ENCODE measurements at regions not wholly inside any gene's neighbourhood (a gene's known extent, or its start where the extent isn't known, plus 50 kb on each side); places are given as distances from the start of the nearest gene placed in this dataset.

DNA sequence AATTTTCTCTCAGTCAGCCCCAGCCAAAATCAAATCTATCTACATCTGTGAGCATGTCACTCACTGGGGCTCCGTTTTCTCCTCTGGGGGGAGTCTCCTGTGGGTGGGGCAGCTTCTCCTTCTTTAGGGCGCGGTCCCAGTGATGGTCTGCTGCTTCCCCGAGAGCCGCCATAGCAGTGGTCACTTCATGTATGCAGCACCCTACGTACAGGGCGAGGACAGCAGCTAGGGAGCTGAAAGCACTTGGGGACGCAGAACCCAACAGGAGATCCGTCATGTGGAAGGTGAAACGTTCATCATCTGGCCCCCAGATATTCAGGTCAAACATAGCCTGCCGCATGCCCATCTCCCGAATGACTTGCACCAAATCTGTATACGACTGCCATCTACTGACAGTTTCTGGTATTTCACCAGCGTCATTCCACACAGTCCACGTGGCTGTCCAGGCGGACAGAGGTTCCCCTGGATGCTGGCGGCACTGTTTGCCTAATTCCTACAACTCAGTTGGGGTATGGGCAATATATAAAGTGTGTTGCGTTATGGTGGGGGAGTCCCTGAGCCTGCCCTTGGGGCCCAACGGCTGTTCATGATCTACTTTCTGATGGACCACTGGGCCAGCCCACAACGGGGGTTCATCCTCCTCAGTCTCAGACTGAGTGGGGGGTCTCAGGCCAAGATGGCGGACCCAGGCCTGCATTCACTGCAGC lies 795.0 kb downstream of the EFNA5 start:
- peak; percentile 22 to 67 (median 33) for DNase-seq

DNA sequence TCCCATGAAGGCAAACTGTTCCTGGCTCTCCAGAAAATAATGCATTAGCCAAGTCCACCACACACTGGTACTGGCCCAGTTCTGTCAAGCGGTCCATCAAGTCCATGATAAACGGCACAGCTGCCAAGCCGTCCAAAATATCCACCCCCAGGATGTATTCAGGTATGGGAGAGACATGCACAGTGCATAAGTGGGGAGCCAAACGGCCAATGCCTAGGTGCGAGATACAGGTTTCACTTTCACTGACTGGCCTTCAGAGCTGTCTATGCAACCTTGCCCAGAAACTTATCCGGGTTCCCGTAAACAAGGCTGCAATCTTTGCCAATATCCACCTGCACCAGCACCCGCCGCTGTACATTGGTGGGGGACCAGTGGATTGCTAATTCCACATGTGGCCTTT lies 795.8 kb downstream of the EFNA5 start:
- no peak for DNase-seq

DNA sequence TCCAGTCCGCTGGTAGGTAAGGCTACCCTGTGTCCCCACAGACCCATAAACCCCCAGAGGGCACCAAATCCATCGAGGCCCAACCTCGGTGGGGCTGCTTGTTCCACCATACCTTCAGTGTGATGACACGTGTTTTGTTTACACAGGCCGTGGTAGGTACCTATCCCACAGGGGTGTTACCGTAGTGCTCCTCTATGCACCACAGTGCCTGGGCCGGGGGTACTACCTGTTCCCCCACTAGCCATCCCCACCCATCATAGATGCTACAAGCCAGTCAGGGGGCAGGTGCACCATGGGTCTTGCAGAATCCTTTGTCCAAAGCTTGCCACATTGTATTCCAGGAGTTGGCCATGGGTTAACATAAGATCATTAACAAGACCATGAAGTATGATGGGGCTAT lies 796.2 kb downstream of the EFNA5 start:
- DNase-seq, result no peak

DNA sequence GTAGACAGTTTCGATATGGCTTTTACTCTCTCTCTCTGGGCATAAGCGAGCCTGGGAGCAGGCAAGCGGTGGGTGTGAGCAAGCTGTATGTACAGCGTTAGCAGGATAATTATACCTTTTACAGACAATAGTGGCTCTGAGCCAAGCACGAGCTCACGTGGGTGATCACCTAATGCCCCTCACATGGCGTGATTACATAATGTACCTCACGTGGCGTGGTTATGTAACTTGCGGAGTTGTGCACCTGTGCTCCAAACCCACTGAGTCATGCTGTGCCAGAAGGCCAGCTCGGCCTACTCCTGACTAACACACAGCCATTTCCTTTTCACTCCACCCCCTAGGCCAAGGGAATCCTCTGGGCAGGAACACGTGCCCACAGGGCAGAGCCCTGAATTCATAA lies 797.2 kb downstream of the EFNA5 start:
- DNase-seq, result no peak

DNA sequence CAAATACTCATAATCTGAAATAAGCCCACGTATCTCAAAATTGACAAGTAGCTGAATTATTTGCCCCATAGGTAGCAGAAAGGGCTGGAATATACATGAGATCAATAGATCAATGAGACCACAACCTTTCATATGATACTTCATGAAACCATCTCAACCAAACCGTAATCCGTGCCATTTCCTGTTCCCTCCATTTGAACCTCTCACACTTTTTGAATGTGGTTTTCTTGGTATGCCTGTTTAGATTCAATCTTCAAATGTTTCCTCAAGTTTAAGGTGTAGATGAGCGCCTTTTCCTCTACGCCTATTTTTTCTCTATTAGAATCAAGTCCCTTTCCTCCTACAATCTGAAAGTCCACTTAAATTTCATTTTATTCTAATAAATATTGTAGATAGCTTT lies 805.5 kb downstream of the EFNA5 start:
- no peak for DNase-seq

DNA sequence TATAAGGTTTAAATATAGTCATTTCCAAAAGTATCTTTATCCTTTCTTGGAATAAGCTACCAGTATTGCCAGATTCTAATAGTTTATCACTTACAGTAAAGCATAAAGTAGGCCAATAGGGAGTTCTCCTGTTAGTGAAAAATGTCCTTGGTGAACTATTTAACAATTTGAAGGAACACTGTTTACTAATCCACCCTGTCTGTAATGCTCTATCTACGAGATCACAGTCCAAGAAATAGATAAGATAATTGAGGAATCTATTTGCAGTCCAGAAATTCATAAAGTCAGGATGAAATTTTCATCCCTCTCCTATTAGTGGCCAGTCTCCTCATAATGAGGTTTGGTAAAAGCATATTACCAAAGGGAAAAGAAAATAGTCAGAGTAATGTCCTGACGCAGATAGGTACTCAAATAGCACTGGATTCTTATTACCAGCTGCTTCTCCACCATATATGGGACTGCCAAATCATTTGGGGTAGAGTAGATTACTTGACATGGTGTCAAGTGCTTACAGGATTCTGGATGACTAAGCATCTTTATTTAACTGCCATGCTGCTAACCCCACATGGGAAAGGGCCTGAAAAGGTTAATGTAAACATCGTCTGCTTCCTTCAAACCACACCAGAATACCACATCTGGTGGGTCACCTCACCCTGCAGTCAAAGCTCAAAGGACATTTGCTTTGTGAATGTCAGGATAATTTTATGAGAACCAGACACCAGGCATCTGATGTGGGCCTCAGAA lies 808.1 kb downstream of the EFNA5 start:
- DNase-seq, result no peak

DNA sequence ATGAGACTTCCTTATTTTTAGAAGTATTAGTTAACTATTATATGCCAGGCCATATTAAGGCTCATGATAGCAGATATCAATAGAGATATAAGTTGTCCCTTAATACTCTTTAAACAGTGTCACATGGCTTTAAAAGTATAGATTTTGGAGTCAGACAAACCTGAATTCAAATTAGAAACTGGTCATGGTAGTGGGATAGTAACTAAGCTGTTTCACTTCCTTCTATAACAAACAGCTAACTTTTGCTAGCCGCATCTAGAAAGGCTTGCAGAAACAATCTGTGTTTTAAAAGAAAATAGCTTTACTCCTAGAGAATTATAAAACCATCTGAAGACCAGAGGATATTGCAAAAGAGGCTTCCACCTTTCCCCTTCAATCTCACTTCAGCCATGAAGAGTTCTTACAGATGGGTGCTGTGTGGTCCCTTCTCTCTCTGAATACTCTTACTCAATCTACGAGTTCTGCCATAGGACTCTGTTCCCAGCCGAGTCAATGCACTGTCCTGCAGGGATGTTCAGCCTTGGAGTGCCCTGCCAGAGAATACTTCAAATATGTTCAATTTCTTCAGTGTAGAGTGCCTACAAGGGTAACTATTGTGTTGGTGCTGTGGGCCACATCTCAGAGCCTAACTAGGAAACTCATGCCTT lies 810.2 kb downstream of the EFNA5 start:
- no peak for DNase-seq

DNA sequence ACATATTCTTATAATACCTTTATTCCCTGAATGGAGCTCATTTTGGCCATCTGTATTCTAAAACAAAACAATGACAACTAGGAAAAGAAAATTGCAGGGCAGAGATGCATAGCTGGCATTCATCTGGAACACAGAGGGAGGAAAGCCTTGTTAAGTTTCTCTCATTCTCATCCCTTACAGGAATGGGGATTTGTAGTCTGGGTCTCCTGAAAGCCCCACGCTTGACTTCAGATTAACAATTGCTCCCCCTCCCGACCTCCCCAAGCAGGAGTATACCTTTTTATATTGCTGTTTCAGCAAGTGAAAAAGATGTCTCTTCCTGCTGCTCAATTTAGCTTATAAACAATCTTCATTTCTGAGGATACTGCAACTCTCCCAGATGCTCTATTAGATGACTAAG lies 812.1 kb downstream of the EFNA5 start:
- no peak for DNase-seq

DNA sequence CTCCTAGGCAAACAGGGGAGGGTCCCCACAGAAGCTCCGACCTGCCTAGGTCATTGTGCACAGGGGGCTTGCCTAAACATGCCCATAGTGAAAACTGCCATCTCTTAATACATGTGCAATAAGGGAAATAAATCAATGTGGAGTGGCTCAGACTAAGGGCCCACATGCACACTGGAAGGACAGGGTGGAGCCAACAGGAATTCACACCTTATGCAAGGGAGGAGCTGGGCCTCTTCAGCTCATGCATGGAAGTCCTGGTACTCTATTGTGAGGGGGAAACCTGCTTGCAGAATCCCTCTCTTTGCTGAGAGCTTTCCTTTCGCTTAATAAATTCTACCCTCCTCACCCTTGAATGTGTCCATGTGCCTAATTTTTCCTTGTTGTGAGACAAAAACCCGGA lies 815.8 kb downstream of the EFNA5 start:
- no peak for DNase-seq

DNA sequence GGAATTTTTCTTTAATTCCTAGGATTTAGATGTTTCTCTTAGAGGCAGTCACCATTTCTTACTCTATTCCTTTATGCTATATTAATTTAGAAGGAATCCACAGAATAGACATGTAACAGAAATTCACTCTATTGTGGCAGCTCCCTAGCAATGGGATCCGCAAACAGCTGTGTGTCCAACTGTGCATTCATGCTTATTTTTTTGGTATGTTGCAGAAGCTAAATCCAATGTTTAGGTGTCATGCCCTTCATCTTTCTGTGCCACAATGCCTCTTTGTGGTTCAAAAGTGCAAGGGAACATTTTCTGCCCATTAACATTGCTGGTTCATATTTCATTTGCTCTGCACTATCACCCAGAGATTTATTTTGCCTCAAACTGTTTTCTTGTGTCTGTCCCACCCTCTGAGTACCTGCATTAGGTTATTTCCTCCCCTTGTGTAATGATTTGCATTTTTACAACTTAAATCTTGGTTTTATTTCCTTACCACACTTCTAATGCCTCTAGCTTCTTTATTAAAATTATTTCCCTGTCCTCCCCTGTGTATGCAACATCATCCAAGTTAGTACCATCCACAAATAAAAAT lies 816.5 kb downstream of the EFNA5 start:
- no peak for DNase-seq

DNA sequence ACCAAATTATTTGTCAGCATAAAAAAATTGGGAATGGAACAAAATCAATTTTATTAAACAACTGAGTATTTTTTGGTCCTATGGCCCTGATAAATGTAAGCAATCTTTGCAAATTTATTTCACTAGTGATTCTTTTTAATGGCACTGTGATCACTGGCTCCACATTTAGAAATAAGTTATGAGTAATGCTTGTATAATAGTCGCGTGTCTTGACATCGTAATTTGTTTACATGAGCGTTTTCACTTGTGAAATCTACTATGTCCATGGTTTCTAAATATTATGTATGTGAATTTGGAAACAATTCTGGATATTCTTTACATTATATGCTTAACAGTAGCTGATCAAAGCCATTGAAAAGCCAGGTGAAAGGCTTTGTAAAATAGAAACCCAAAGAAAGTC lies 817.5 kb downstream of the EFNA5 start:
- DNase-seq, result no peak

DNA sequence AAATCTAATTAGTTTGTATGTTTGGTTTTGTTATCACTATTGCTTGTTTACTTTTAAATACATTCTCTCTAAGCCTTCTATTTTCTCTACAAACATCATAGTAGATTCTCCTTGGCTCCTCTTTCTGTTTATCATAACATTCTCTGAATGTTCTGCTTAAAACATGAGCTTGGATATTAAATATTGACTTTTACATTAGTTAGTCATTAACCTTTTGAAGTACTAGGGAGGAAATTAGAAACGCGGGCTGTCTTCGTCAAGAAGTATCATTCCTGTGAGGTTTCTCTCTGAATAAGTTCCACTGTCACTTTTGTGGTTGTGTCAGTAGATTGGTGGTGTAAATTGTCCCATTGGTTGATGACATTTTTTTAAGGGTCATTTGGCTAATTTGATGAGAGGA lies 821.5 kb downstream of the EFNA5 start:
- no peak for DNase-seq

DNA sequence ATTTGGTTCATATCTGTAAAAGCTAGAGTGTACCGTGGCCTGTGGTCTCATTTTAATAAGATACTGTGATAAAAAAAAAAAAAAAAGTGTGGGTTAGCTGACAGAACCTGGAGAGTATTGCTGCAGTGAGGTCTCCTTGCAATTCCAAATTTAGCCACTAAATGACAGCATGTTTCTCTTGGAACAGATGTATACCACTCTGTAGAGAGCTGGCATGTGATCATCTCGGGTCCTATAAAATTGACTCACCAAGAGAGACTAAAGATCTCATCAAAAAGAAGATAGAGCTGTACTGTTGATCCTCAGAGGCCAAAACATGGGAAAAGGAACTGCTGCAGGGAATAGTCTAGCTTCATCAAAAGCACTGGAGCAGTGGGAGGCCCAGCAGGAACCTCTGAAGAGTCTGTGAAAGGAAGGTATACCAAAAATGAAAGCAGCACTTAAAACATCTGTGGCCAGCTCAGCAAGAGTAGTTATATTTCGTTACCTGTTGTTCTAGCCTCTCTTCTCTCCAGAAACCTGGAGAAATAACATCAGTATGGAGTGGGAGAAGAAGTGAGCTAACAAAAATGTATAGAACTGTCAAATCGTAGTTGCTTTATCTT lies 826.8 kb downstream of the EFNA5 start:
- DNase-seq, result peak in 1 of 3 donors; percentile 3

DNA sequence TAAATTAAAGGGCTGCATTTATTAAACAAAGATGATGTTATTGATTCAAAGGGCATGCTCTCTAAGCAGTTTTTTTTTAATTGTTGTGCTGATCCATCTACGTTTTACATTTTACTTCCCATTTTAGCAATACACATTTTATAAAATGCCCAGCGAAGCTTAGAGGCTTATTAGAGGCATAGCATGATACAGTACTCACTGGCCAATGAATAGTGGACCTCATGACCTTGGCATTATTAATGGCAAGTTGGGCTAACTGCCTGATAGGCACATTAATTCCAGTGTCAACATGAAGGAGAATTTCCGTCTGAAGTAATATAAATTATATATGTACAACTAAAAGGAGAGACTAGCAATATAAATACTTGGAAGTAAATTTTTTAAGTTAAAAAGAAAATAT lies 837.2 kb downstream of the EFNA5 start:
- DNase-seq, result no peak

DNA sequence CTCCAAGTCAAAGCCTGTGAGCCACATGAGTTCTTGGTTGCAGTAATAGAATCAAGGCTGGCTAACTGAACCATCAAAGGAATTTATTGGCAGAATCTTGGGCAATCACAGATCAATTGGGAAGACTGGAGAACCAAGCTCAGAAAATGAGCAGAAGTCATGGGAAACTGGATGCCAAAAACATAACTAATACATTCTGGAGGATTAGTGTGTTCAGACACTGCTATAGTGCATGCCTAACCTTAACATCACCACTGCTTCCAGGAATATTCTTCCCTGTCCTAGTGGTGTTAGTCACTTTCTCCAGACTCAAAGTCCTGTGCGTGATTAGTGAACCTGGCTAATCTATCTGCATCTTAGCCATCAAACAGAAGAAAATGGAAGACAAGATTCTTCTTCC lies 843.7 kb downstream of the EFNA5 start:
- no peak for DNase-seq

DNA sequence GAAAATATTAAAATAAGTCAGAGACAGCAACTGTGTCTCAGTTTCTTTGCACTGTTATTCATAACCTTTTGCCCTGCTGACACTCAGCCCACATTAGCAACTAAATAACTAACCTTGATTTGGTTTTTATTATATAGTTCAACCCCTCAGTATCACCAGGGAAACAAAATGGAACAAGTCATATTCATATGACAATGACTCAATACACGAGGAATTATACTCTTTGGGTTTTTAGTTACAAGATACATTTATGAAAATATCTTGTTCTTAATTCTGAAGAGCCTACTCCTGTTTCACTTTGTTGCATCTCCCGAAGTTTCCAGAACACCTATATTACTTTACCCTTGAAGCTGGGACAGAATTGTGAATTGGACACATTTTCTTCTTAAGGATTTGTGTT lies 845.4 kb downstream of the EFNA5 start:
- DNase-seq, result no peak

DNA sequence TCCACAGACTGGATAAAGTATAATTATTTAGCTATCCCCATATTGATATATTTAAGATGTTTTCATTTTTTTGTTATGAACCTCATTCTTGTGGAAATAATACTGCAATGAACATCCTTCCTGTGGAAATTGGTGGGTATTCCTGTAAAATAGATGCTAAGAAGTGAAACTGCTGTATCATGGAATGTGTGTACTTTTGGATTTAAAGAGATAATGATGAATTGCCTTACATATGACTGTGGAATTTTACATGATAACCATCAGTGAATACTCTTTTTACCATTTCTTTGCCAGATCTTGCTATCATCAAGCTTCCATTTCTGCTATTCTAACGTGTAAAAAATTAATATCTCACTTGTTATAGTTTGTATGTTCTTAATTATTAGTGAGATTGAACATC lies 847.9 kb downstream of the EFNA5 start:
- no peak for DNase-seq

DNA sequence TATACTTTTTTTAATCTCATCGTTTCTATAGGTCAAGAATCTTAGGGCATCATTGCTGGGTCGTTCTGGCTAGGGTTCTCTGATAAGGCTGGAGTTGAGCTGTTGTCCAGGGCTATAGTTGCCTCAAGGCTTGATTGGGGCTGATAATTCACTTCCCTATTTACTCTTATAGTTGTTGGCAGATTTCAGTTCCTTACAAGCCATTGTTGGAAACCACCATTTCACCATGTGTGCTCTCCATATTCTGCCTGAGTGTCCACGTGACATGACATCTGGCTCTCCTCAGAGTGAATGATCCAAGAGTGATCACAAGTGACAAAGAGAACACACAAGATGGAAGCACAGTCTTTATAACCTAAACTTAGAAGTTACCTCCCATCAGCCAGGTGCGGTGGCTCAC lies 852.2 kb downstream of the EFNA5 start:
- peak in 1 of 3 donors; percentile 0 for DNase-seq

DNA sequence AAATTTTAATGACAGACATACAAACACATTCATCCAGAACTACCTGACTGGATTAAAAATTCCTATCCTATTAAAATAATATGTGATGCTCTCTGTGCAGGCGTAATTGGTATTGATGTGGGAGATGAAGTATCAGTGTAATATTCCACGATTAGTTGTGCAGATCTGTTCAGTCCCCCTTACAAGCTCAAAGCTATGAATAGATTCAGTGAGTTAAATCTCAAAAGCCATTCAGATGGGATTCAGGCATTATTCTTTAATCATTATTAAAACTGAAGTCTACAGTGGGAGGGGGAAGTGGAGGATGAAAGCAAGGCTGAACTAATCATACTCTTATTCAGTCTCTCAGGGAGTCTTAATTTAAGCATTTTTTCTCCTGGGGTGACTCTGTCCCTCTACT lies 855.8 kb downstream of the EFNA5 start:
- no peak for DNase-seq

DNA sequence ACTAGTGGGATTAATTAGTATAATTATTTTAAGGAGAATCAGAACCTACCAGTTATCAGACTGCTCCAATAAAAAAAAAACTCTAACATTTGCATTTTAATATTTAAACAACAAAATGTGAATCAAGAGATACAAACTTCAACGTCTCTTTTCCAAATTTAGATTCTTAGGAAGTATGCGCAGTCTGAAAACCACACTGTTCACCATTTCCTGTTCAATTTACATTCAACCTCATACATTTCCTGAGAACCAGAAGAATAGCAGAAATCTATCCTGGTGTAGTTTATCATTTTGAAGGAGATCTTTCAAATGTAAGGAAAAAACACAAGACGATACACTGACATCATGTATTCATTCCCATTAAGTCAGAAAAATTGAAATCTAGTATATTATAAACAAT lies 869.2 kb downstream of the EFNA5 start:
- DNase-seq, result no peak

DNA sequence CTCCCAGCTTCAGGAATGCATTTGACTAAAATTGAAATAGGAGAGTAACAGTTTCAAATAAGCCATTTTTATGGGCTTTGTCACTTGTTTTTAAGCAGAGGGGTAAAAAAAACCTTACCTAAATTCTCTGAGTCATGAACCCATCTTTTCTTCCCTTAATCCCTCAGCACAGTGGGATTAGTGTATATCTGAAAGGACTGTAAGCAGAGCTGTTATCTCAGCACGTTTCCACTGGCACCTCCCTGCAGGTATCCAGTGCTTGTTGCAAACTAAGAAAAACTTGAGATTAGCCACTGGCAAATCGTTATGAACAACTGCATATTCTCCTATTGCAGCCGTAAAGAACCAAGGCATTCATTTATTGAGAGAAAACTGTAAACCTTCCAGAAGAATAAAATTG lies 872.7 kb downstream of the EFNA5 start:
- no peak for DNase-seq

DNA sequence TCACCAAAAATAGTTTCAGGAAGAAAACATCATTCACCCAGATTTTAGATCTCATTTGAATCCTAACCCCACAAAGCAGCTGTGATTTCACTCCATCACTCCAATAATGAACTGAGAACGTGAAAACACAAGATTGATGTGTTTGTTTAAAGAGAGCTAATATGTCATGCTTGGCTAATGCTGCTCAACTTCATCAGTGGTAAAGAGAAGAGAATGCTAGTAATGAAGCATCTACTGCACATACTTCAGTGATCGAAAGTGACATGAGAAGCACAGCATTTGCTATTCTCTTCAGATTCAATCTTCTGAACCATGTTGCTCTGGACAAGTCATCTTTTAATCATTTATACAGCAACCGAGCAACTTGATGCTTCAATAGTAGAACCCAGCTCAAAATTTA lies 874.7 kb downstream of the EFNA5 start:
- DNase-seq, result no peak

DNA sequence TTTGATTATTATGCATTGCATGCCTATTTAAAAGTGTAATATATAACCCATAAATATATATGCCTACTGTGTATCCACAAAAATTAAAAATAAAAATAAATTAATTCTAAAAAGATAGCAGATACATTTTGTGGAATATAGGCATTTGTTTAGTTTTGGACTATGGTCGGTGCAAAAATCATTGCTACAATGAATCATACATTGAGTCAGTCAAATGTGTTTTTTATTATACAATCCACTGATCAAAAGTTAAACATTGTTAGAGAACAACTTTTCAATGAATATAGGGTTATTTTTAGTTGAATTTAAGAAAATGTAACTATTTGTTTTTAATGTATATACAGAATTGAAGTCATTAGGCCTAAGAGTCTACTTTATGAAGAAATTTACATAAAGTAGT lies 885.9 kb downstream of the EFNA5 start:
- no peak for DNase-seq

DNA sequence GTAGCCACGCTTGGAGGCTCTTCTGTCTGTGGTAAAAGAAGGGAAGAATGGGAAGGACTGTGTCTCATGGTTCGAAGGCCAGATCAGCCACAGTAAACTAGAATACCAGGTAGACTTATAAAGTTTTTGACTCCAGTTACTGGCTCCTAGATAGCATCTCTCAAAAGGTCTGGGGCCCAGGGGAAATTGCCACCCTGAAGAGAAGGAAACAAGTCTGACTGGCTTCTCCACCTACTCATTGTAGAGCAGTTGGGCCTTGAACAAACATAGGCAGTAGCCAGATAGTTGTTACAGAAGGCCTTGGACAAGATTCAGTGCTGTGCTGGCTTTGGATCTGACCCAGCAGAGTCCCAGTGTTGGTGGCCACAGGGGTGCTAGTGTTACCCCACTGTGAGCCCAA lies 890.4 kb downstream of the EFNA5 start:
- DNase-seq, result no peak
